ENCODE measurements at regions not wholly inside any gene's neighbourhood (a gene's known extent, or its start where the extent isn't known, plus 50 kb on each side); places are given as distances from the start of the nearest gene placed in this dataset.
"Not testable (repeated sequence)": the region's sequence is repeated elsewhere in the genome, so short reads cannot be mapped to it uniquely, and the experiment has no call there.

DNA sequence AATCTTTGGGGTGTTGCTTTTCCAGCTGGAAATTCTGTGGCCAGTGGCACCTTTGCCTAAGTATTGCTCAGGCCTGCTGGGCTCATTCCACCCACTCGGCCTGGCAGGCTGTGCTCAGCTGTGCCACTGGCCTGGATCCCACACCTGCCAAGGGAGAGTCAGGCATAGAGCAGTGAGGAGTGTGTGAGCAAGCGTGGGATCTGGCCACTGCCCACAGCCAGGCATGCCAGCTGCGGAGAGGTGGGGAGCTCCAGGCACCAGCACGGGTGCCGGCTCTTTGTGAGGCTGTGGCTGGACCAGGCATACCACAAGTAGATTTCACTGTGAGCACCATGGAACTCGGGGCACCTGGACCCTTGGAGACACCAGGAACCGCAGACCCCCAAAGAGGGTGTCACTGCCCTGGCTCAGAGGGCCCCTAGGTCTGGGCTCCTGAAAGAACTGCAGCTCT is 118.1 kb upstream of the MAP2 start:
- no peak for DNase-seq (ENCODE audit: low spot score)

DNA sequence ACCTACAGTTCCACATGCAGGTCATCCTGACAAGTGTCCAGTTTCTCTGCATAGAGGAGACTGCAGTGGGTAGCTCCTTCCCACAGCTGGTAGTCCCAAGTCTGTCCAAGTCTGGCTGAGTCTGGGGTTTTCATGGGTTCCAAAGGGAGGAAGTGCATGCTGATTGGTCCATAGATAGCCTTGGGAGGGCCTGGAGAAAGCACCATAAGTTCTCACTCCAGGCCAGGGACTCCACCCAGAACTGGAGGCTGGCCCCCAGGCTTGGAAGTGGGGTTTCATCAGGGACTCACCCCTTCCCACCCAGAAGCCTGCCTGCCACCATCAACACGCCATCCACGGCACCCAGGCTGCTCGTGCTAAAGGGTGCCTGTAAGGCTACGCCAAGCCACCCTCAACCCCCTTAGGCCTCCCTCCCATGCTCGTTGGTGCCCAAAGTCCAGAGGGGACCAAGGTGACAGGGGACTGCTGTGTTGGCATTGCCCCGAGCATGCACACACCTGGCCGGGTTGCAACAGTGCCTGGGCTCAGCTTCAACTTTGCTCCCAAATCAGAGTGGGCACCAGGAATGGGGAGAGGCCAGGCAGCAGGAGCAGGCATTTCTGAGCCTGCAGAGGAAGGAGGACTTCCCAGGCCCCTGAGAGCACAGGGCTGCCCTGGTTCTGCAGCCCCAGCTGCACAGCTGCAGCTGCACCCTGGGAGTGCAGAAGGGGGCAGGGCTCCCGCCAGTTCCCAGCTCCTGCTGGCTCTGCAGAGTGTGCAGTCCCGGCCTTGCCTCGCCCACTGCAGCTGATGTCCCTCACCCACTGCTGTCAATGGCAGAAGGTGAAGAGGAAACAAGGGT is 116.5 kb upstream of the MAP2 start:
- no peak for DNase-seq (ENCODE audit: low spot score)

DNA sequence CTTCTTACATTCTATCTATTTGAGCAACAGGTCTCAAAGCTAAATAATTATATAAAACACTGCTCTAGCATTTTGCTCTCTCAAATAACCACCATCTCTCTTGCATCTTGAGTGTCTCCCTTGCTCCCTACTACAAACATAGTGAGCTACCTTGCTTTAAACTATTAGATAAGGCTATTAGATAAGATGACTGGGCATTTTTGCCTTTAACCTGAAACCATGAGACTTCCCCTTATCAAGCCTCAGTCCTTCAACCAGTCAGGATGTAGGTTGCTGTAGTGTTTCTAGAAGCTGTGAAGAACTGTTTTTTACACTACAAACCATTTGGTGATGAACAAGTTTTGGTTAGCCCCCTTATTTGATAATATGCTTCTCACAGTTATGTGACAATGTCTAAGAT is 115.4 kb upstream of the MAP2 start:
- DNase-seq (ENCODE audit: low spot score) = no peak

DNA sequence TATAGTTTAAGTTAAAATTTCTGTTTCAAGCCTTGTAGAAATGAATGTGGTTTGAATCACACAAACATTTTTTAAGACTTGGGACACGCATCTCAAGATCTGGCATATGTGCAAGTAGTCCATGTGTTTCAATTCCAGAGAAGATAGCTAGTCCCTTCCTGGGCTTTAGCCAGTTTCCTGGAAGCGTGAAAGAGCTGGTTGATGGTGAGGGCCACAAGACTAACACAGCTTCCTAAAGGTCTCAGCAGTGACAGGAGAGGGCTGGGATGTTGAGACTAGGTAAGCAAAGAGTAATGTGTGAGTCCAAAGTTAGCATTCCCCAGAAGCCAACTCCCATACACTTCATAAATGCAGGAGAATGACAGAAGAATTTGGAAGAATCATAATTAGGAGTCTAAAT is 111.9 kb upstream of the MAP2 start:
- DNase-seq (ENCODE audit: low spot score) = no peak

DNA sequence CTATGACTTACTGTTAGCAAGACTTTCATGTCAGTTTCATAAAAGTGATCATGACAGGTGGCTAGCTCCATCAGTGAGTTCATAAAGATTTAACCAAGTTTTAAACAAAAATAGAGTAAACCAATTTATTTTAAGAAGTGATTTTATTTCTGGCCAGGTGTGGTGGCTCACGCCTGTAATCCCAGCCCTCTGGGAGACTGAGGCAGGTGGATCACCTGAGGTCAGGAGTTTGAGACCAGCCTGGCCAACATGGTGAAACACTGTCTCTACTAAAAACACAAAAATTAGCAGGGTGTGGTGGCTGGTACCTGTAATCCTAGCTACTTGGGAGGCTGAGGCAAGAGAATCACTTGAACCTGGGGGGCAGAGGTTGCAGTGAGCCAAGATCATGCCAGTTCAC is 111.4 kb upstream of the MAP2 start:
- not testable (repeated sequence) for DNase-seq (ENCODE audit: low spot score)

DNA sequence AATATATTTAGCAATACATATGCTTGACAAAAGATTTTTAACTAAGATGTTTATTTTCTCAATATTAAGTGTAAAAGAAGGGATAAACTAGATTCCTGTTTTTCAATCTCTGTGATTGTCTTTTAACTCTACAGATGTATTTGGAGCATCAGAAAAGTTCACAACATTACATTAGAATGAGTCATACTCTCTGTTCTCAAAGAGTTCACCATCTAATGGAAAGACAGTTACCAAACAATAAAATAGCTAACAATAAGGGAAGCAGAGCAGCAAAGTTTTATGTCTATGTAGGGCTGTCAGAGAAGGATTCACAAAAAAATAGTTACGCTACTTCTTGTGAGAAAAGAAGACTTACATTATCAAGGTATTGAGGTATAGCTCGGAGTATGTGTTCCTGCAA is 109.2 kb upstream of the MAP2 start:
- no peak for DNase-seq (ENCODE audit: low spot score)

DNA sequence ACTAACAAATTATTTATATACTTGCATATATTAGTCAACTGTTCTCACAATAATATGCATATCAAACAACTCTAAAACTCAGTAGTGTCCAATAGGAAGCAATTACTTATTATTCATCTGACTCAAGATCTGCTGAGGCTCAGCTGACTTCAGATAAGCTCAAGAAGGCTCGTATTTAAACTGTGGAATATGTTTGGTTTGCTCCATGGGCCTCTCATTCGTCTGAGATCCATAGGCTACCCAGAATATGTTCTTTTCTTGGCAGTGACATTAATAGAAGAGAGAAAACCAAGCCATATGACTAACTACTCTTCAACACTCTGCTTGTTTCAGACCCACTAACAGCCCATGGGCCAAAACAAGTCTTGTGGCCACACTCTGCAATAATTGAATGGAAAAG is 107.7 kb upstream of the MAP2 start:
- DNase-seq (ENCODE audit: low spot score) = no peak

DNA sequence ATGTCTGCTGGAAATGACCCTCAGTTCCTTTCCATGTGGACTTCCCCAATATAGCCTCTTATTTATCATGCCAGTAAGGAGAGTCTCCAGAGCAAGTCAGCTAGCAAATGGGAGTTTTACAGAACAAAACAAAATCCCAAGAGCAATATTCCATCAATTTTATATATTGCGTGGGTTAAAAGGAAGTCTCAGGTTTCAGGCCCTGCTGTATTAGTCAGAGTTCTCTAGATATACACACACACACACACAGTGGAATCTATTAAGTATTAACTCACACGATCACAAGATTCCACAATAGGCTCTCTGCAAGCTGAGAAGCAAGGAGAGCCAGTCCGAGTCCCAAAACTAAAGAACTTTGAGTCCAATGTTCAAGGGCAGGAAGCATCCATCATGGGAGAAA is 102.8 kb upstream of the MAP2 start:
- DNase-seq (ENCODE audit: low spot score) = no peak

DNA sequence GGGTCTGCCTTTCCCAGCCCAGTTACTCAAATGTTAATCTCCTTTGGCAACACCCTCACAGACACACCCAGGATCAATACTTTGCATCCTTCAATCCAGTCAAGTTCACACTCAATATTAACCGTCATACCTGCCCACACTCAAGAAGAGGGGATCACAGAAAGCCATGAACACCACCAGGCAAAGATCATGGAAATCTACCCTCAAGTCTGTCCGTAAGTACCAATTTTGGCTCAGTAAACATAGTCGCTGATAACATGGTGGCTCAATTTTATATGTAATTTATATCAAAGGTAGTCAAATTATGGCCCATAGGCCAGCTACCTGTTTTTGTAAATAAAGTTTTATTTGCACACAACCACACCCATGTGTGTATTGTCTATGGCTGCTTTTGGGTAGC is 102.3 kb upstream of the MAP2 start:
- DNase-seq (ENCODE audit: low spot score) = no peak

DNA sequence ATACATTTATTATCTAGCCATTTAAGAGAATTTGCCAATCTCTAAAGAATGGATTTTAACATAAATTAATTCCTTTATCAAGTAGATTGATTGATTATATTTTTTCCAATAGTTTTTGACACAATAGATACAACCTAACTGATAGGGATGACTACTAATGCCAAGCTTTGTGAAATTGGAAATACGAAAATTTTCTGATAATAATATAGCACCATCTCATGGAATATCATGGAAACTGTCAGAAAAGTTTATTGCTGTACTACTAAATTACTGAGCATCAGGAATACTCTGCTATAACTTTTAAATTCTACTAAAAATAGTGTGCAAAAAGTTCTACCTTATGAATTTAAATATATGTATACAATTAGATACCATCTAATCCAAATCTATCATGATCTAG is 101.8 kb upstream of the MAP2 start:
- no peak for DNase-seq (ENCODE audit: low spot score)

DNA sequence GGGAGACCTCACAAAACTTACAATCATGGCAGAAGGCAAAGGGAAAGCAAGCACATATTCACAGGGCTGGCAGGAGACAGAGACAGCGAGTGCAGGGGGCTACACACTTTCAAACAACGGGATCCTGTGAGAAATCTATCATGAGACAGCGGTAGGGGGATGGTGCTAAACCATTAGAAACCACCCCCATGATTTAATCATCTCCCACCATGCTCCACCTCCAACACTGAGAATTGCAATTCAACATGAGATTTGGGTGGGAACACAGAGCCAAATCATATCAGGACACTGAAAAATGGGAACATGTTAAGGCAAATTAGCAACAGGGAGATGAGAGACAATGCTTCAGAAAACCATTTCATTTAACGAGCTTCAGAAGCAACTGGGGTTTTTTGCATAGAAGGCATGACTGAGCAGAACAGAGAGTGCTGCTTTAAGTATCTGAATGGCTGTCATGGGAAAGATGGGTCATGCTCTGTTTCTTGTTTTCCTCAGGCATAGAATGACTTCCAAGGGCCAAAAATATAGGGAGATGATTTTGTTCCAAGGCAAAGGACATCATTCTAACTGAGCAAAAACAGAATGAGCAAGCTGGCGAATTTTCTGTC is 100.8 kb upstream of the MAP2 start:
- DNase-seq (ENCODE audit: low spot score) = no peak

DNA sequence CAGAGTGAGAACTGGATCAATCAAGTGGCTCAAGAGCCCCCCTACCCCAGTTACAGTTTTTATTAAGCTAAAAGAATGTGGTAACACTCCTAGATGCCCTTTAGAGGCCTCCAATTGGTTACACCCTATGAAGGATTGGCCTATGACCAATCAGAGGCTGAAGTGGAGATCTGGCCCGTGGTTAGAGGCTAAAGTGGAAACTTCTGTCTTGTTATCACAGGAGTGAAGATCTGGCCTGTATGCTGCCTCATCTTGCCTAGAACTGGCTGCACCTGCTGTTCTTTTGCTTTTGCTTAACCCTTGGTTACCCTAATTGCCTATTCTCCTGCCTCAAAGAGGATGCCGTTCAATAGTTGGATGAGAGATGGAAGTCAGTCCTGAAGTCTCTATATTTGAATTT is 100.1 kb upstream of the MAP2 start:
- DNase-seq (ENCODE audit: low spot score) = no peak

DNA sequence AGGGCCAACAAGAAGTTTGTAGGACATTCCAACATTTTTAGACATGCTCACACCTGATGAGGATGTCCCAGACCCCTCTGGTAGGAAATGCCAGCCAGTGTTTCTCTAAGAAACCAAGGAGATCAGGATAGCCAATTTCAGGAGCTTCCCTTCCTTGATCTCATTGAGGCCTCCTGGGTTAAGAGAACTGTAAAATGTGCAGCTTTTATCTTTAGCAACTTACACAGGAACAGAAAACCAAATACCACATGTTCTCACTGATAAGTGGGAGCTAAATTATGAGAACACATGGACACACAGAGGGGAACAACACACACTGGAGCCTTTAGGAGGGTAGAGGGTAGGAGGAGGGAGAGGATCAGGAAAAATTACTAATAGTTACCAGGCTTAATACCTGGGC is 99.6 kb upstream of the MAP2 start:
- no peak for DNase-seq (ENCODE audit: low spot score)

DNA sequence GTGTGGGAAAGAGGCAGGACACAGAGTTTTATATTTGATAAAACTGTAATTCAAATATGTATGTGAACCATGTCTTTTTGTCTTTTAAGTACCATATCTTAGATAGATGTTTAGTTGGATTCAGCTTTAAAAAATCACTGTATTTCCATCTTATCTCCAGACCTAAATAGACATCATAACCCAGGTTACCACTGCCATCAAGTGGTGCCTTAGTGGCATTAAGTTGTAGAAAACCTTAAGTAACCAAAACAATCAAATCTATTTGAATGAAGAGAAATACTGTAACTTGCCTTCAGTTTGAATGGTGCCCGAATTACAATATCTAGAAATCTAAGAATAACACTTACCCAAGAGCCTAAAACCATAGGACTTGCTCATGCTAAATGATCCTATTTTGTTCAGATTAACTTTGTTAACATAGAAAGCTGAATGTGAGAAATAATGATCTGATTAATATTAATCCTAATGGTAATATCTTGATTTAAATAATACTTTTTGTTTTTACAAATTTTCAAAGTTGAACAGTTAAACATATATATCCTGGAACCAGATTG is 92.5 kb upstream of the MAP2 start:
- DNase-seq (ENCODE audit: low spot score) = peak; percentile 31

DNA sequence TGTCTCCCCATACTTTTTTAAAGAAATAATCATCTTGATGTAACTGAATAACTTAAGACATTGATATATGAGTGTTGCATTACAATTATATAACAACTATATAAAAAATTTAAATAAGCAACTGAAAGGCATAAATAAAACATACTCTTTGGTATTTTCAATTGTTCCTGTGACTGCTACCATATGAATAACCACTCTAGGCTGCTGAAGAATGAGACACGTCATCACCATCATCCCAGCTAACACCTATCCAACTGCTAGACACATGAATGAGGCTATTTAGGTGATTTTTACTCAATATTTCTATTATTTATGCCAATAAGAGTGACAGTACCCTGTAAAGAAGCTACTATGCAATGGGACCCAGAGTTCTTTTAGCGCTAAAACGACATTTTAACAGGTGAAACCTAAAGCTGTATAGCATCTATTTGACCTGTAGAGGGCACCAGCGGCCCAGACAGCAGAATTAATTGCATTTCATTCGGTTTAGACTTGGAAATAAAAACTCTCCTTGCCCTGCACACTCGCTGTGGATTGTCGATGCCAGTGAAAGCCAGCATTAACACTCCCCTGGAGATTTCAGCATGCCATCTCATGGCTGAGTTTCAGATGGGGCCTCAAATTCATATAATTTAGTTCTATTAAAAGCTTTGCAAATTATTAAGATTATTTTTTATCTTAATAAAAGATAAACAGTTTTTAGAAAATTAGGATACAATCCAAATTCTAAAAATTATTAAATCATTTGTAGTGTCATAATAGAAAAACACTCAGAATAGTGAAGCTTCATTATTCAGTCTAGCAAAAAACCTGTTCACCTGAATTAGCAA is 89.4 kb upstream of the MAP2 start:
- peak; percentile 76 for DNase-seq (ENCODE audit: low spot score)

DNA sequence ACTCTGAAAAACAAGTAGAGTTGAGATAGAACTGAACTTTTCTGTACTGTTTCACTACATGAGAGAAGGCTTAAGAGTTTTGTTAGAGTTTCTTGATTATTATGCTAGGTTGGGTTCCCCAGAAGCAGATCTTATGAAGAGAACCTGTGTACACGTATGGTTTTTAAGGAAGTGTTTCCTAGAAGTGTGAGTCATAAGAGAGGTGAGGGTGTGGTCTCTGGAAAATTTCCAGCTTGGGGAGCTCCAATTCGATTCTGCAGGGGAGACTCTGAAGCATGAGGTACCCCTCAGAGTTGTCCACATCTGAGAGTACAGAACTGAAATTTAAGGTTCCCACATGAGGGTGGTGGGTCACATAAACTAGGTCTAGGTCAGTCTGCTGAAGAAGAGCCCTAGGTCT is 83.3 kb upstream of the MAP2 start:
- DNase-seq (ENCODE audit: low spot score) = no peak

DNA sequence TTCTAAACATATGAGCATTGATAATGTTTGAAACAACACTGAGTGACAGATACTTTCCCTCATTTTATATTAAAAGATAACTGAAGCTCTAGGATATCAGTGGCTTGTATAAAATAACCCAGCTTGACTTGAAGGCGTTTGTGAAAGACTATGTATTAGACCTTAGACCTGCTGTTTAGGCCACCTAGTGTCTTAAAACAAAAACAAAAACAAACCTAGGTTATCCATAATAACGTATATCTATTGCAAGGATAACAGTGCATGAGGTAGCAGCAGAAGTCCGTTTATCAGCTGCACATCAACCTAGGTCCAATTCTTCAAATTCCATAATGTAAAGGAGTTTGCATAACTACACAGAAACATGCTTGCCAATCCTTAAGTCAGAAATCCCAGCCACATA is 79.5 kb upstream of the MAP2 start:
- DNase-seq (ENCODE audit: low spot score) = no peak

DNA sequence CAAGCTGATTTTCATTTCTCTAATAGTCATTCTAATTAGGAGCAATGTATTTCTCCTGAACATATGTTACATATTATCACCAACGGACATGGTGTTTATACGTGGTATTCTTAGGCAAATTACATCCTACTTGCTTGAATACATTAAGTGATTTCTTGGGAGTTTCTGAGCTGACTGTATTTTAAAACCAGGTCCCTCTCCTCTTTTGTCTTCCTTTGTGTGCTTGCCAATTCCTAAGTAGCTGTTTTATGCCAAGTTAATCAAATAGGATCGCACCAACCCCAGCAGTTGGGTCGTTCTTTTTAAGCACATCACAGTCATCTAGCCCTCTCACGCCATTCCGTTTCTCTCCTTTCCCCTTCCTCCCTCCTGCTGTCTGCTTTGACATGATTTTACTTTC is 75.4 kb upstream of the MAP2 start:
- DNase-seq (ENCODE audit: low spot score) = no peak

DNA sequence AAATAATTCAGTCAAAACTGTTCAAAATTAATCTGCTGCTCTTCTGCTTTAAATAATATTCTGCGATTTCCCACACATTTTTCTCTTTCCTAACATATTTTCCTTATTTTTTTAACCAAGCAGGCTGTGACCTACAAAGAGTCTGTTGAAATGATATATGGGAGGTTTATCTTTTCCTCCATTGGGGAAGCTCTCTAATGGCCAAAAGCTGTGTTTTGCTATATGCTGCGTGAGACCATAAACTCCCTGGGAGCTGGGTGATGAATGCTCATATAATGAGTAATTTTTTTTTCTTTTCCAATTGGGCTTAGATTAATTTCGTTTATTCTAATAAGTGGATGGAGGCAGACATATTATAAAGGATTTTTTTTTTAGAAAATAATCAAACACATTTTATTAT is 72.2 kb upstream of the MAP2 start:
- DNase-seq (ENCODE audit: low spot score) = no peak

DNA sequence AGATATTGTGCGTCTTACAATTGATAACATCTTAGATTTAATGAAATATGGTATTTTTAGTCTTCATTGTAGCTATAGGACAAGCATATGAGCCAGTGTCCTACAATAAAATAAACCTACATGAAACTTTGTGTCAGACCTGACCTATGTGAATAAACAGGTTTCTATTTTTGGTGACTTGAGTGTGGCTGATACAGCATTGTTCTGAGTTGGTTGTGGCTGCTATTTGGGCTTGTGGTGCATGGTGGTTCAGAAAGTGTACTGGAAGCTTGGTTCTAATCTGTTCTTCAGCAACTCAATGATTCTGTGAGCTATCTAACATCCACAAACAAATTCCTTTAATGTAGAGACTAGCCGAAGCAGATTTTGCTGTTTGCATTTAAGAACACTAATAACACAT is 64.9 kb upstream of the MAP2 start:
- DNase-seq (ENCODE audit: low spot score) = no peak

DNA sequence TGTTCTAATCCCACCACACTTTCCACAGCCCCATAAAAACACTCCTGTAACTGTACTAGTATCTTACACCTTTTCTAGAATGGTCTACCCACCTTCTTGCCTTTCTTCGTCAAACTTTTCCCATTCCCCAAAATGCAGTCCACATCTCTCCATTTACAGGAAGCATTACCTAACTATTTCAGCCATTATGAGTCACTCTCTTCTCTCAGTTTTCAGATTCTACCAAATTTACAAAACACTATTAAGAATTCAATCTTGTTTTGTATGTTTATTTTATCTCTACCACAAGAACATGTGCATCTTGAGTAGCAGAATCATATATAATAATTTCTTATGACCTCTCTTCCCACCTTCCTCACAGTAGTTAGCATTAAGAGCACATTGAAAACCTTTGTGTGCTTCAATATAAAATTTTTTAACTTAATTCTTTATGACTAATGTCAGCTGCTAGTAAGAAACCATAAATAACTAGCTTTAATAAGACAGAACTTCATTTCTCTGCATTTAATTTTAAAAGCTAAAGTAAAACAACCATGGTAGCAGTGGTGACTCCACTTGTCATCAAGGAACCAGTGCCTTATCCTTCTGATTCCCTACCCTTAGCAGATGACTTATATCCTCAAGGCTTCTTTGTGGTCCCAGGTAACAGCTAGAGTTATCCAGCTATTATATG is 56.6 kb upstream of the MAP2 start:
- no peak for DNase-seq (ENCODE audit: low spot score)

DNA sequence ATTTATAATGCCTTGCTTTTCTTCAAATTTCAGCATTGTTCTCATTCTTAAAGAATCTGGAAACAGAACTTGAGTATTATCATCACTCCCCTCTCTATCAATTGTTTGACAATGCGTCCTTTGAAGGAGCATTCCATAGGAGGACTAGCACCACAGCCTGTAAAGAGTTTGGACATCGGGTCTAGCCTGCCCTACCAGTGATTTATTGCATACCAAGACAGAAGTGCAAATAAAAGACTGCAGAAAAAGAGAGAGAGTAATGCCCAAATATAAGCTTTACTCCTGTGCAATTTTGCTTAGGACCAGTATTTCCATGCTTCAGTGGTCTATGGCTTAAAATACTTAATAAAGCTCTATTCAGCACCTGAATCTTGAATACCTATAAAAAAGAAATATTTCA is 55.4 kb upstream of the MAP2 start:
- DNase-seq (ENCODE audit: low spot score) = no peak
